Upper lobe of left lung (tissue), 4 donors: ENCODE measurements at regions not wholly inside any gene's neighbourhood (a gene's known extent, or its start where the extent isn't known, plus 50 kb on each side); places are given as distances from the start of the nearest gene placed in this dataset.

ENCODE experiments used
- POLR2A ChIP-seq, 4 donors: fragments of 450-650 bp; IDR thresholded peaks; one replicate each; pipeline ENCODE4 v1.5.1; 2016 to 2017; ENCODE audit warnings: antibody characterized with exemption in 4 of 4, mild to moderate bottlenecking in 2 of 4
- POLR2AphosphoS5 ChIP-seq, 2 donors: sonication (generic); formaldehyde crosslinking; IDR thresholded peaks; one replicate each; pipeline ENCODE4 v1.5.1; 2017; ENCODE audit warnings: antibody characterized with exemption in 2 of 2
- TF ChIP-seq, protein P1 (sequence below), 6 experiments: fragments of 450-650 bp in 4 of 6; fragments of 200-600 bp in 2 of 6; sonication (generic) in 2 of 6; IDR thresholded peaks; one replicate each; pipeline ENCODE4 v1.5.1; 2016 to 2019; ENCODE audit warnings: antibody characterized with exemption in 6 of 6

DNA sequence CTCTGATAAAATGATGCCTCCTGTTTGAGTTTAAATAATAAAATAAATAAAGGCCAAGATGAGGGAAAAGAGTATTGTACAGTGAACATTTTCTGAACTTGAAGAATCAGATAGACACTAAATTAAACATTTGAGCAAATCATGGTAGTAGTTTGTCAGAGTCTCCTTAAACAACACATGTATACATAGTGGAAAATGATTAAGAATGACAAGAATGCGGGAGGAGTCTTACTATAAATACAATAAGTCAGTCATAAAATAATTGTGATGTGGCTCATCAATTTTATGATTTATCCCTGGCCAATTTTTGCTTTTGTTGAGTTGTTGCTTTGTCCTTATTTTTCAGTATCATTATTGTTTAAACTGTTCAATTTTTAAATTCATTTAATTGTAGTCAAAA lies 158.0 kb upstream of the TMC3 start:
- TF ChIP-seq, protein P1, sequence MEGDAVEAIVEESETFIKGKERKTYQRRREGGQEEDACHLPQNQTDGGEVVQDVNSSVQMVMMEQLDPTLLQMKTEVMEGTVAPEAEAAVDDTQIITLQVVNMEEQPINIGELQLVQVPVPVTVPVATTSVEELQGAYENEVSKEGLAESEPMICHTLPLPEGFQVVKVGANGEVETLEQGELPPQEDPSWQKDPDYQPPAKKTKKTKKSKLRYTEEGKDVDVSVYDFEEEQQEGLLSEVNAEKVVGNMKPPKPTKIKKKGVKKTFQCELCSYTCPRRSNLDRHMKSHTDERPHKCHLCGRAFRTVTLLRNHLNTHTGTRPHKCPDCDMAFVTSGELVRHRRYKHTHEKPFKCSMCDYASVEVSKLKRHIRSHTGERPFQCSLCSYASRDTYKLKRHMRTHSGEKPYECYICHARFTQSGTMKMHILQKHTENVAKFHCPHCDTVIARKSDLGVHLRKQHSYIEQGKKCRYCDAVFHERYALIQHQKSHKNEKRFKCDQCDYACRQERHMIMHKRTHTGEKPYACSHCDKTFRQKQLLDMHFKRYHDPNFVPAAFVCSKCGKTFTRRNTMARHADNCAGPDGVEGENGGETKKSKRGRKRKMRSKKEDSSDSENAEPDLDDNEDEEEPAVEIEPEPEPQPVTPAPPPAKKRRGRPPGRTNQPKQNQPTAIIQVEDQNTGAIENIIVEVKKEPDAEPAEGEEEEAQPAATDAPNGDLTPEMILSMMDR (IDR thresholded peaks at IDR 0.05), result no peak
- TF ChIP-seq POLR2A (IDR thresholded peaks at IDR 0.05), result no peak
- TF ChIP-seq POLR2AphosphoS5 (IDR thresholded peaks at IDR 0.05), result no peak
